Loucy (cell line): ENCODE measurements at regions not wholly inside any gene's neighbourhood (a gene's known extent, or its start where the extent isn't known, plus 50 kb on each side); places are given as distances from the start of the nearest gene placed in this dataset.

Source experiments
- CTCF ChIP-seq: fragments of 200-600 bp; sonication (generic); conservative IDR thresholded peaks from 2 replicates; pipeline ENCODE4 v1.5.1; 2014; ENCODE audit warnings: mild to moderate bottlenecking, antibody characterized with exemption, low read length
- EZH2phosphoT487 ChIP-seq: fragments of 200-600 bp; IDR thresholded peaks from 2 replicates; pipeline ENCODE4 v1.6.1; 2018; ENCODE audit warnings: antibody characterized with exemption, mild to moderate bottlenecking, moderate library complexity, borderline replicate concordance

- TF ChIP-seq CTCF: no peak
- no peak for TF ChIP-seq EZH2phosphoT487
Measured at GRCh38 chr12:125373375-125373774, 308.1 kb downstream of the AACS start.
